HG03196 (cell line): ENCODE measurements at regions not wholly inside any gene's neighbourhood (a gene's known extent, or its start where the extent isn't known, plus 50 kb on each side); places are given as distances from the start of the nearest gene placed in this dataset.
"Not testable (repeated sequence)": the region's sequence is repeated elsewhere in the genome, so short reads cannot be mapped to it uniquely, and the experiment has no call there.

Source experiments
- ATAC-seq: cut with Tn5 transposase; IDR thresholded peaks from one replicate; pipeline ENCODE4 v1.9.1; 2021; ENCODE audit not compliant: unreplicated experiment

- ATAC-seq = no peak
These were observed 853.4 kb downstream of the STIM2 start for GRCh38 chr4:27714073-27714472.

GRCh38 chr4:27716693-27717430 is 856.2 kb downstream of the STIM2 start:
- no peak for ATAC-seq

GRCh38 chr4:27717431-27717755 is 856.8 kb downstream of the STIM2 start:
- no peak for ATAC-seq

GRCh38 chr4:27720010-27720766 is 859.5 kb downstream of the STIM2 start:
- ATAC-seq = peak; percentile 95

- ATAC-seq = no peak
These were observed 860.6 kb downstream of the STIM2 start for GRCh38 chr4:27721193-27721592.

- ATAC-seq = no peak
These were observed 868.3 kb downstream of the STIM2 start for GRCh38 chr4:27728892-27729291.

GRCh38 chr4:27742816-27743215 is 882.2 kb downstream of the STIM2 start:
- ATAC-seq = no peak

GRCh38 chr4:27759611-27760575 is 899.3 kb downstream of the STIM2 start:
- no peak for ATAC-seq

GRCh38 chr4:27763830-27764525 is 903.3 kb downstream of the STIM2 start:
- no peak for ATAC-seq

- peak; percentile 76 for ATAC-seq
These were observed 903.8 kb downstream of the STIM2 start for GRCh38 chr4:27764526-27764837.

- no peak for ATAC-seq
These were observed 910.3 kb downstream of the STIM2 start for GRCh38 chr4:27770895-27771294.

GRCh38 chr4:27775156-27775555 is 914.5 kb downstream of the STIM2 start:
- no peak for ATAC-seq

- no peak for ATAC-seq
These were observed 919.2 kb downstream of the STIM2 start for GRCh38 chr4:27779827-27780226.

- ATAC-seq = no peak
These were observed 926.6 kb downstream of the STIM2 start for GRCh38 chr4:27787195-27787594.

GRCh38 chr4:27789773-27790172 is 929.1 kb downstream of the STIM2 start:
- ATAC-seq = no peak

GRCh38 chr4:27790911-27791310 is 930.3 kb downstream of the STIM2 start:
- ATAC-seq = no peak

- ATAC-seq = no peak
These were observed 931.0 kb downstream of the STIM2 start for GRCh38 chr4:27791640-27792039.

GRCh38 chr4:27807207-27807606 is 946.6 kb downstream of the STIM2 start:
- no peak for ATAC-seq

GRCh38 chr4:27811948-27812347 is 951.3 kb downstream of the STIM2 start:
- ATAC-seq = no peak

- ATAC-seq = not testable (repeated sequence)
These were observed 952.6 kb downstream of the STIM2 start for GRCh38 chr4:27813226-27813625.
